GM12864 (cell line): ENCODE measurements at regions not wholly inside any gene's neighbourhood (a gene's known extent, or its start where the extent isn't known, plus 50 kb on each side); places are given as distances from the start of the nearest gene placed in this dataset.

ENCODE experiments used
- DNase-seq: peaks from one replicate; pipeline ENCODE4 v3.0.0-alpha.2; 2011; ENCODE audit warnings: low read depth
- H3K4me3 ChIP-seq: 2 replicates; pipeline ENCODE4 v1.5.1; 2011; ENCODE audit warnings: mild to moderate bottlenecking, low read depth, low read length, control low read depth
- TF ChIP-seq, protein P1 (sequence below): IDR thresholded peaks from 2 replicates; pipeline ENCODE4 v1.5.1; 2011; ENCODE audit warnings: low read depth, mild to moderate bottlenecking, moderate library complexity, low read length, control low read depth, inconsistent platforms; ENCODE audit errors: missing control alignments

DNA sequence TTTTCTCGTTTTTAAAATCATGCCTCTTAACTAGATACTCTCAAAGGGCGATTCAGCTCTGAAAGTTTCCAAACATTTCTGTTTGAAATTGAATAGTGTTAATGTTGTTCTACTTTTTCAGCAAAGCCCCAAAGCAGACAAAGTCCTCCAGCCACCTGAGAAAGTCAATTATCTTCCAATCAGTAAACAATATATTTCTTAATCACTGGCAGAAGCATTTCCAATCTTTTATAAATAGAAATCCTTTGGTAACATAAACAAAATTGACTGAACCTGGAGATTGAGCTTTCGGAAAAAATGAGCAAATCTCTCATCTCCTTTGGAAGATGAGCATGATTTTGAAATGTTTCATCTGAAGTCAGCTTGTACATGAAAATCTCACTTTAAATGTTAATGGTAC, 84.4 kb upstream of the FIBIN start:
- TF ChIP-seq, protein P1, sequence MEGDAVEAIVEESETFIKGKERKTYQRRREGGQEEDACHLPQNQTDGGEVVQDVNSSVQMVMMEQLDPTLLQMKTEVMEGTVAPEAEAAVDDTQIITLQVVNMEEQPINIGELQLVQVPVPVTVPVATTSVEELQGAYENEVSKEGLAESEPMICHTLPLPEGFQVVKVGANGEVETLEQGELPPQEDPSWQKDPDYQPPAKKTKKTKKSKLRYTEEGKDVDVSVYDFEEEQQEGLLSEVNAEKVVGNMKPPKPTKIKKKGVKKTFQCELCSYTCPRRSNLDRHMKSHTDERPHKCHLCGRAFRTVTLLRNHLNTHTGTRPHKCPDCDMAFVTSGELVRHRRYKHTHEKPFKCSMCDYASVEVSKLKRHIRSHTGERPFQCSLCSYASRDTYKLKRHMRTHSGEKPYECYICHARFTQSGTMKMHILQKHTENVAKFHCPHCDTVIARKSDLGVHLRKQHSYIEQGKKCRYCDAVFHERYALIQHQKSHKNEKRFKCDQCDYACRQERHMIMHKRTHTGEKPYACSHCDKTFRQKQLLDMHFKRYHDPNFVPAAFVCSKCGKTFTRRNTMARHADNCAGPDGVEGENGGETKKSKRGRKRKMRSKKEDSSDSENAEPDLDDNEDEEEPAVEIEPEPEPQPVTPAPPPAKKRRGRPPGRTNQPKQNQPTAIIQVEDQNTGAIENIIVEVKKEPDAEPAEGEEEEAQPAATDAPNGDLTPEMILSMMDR = no peak
- H3K4me3 ChIP-seq = no peak overlapping the region
- DNase-seq = no peak

DNA sequence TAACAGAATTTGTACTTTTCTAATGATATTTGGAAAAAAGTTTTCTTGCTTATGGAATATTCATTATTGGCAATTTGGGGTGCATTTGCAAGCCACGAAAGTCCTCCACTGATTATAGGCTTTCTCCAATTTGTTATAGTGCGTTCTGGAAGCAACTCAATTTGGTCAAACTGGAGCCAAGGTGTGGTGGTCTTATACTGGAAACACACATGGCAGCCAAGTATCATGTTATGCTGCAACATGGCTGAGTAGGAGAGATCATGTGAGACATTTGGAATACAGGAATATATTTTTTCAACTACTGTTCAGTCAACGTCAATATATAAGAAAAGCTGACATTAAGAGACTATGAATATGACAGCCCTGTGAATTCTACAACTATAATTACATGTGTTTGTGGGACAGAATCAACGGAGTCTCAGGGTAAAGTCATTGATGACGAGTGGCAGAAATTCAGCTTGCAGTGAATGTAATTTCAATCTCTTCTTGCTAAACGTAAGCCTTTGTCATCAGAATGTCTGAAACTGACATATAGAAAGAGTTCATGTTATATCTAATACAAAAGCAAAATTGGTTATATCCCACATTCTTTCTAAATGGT, 83.8 kb upstream of the FIBIN start:
- TF ChIP-seq, protein P1 = no peak
- no peak for DNase-seq
- H3K4me3 ChIP-seq = no peak overlapping the region

DNA sequence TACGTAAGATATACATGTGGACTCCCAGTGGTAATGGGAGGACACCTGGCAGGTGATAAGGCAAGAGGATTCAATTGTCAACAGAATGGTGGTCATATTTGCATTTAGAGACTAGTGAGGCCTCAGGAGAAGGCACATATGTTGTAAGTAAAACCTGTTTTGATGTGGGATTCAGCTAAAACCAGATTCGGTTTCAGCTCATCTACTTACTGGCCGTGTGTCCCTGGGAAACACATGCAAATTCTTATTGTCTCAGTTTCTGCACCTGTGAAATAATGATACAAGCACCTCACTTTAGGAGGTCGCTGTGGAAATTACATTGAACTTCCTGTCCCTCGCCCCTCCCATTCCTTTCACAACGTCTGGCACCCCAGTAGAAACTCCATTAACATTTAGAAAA, 78.9 kb upstream of the FIBIN start:
- TF ChIP-seq, protein P1 = no peak
- no peak overlapping the region for H3K4me3 ChIP-seq
- peak; percentile 42 for DNase-seq

DNA sequence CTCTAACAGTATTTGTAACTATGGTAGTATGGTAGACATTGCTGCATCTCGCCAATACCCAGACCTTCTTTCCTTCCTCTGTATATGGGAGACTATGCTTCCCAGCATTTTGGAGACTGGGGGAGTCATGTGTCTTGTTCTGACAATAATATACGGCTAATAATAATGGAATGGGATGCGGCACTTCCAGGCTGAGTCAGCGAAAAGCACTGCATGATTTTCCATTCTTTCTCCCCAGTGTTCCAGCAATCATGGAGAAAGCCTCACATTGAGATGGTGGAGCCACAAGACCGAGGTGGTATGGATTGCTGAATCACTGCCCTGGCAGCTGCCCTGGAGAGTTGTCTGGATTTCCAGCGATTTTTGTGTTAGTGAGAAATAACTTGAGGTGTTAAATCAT, 77.1 kb upstream of the FIBIN start:
- DNase-seq = no peak

DNA sequence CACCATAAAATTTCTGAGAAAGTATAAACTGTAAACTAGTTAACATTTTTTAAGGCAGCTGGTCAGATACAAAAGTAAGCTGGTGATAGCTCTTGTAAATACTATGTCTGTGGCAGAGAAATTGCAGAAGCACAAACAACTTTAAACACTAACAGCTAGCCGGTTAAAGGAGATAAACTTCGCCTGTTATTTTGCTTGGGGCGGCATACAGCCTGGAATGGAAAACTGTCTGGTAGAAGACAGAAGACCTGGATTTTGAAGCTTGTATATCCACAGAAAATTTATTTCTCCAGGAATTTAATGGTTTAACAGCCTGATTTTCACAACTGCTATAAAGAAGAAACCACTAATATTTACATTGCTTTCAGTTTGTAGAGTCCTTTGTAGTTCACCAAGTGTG, 65.3 kb upstream of the FIBIN start:
- TF ChIP-seq, protein P1 = no peak
- DNase-seq = no peak
- H3K4me3 ChIP-seq = no peak overlapping the region

More for the DNA sequence above, 77.1 kb upstream of the FIBIN start:
- TF ChIP-seq, protein P1 = no peak
- no peak overlapping the region for H3K4me3 ChIP-seq

DNA sequence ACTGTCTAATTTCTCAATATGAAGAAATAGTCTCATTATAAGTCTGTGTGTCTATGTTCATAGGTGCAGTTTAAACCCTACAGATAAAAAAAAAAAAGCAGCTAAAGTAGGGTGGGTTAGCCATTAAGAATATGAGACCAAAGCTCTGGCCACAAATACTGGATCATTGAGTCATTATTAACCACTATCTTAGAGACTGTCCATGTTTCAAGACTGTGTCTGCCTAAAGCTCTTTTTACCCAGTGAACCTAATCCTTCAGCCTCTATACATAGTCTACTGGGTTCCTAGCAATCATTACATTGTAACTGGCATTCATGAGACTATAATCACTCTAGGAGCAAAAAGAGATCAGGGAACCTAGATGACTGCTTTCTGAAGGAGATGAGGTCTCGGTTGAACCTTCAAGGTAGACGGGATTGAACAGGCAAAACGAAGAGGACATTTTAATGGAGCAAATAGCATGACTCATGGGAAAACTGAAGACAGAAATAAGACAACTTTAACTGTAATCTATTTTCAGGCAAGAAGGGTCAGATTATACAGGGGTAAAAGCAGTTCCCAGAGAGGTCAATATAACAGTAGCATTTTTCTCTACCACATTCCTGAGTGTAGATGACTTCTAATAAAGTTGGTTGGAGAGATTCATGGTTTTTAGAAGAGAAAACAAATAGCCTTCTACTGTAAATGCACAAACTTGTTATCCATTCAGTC, 64.0 kb upstream of the FIBIN start:
- TF ChIP-seq, protein P1 = no peak
- no peak overlapping the region for H3K4me3 ChIP-seq
- no peak for DNase-seq
